Mesenchymal stem cell (in vitro differentiated cells and primary cell): ENCODE measurements at regions not wholly inside any gene's neighbourhood (a gene's known extent, or its start where the extent isn't known, plus 50 kb on each side); places are given as distances from the start of the nearest gene placed in this dataset.

Experiments
- DNase-seq: peaks from one replicate; pipeline ENCODE4 v3.0.0-alpha.2; 2013
- H2AFZ ChIP-seq: one replicate; pipeline ENCODE4 v1.6.1; 2013; ENCODE audit warnings: low read depth, mild to moderate bottlenecking, control low read depth, inconsistent platforms, low read length, moderate library complexity
- H2AK5ac ChIP-seq: 2 replicates; pipeline ENCODE4 v1.6.1; 2013; ENCODE audit warnings: low read length, moderate library complexity, mild to moderate bottlenecking, inconsistent platforms; ENCODE audit not compliant: severe bottlenecking
- H2BK120ac ChIP-seq: one replicate; pipeline ENCODE4 v1.6.1; 2013; ENCODE audit warnings: low read depth, mild to moderate bottlenecking, inconsistent platforms, low read length, moderate library complexity
- H2BK12ac ChIP-seq, 2 experiments: one replicate each; pipeline ENCODE4 v1.6.1; 2013; ENCODE audit warnings: inconsistent platforms in 2 of 2, low read length in 2 of 2, mild to moderate bottlenecking in 2 of 2, moderate library complexity in 2 of 2, control low read depth in 1 of 2
- H2BK15ac ChIP-seq: one replicate; pipeline ENCODE4 v1.6.1; 2013; ENCODE audit warnings: mild to moderate bottlenecking, low read depth, inconsistent platforms; ENCODE audit not compliant: poor library complexity, severe bottlenecking
- H2BK5ac ChIP-seq: 2 replicates; pipeline ENCODE4 v1.6.1; 2013; ENCODE audit warnings: low read depth, mild to moderate bottlenecking, low read length, control low read depth, inconsistent platforms; ENCODE audit not compliant: poor library complexity, severe bottlenecking
- H3K14ac ChIP-seq, 2 experiments: one replicate each; pipeline ENCODE4 v1.6.1; 2013; ENCODE audit warnings: inconsistent platforms in 2 of 2, low read length in 2 of 2, control low read depth in 1 of 2, mild to moderate bottlenecking in 1 of 2, moderate library complexity in 1 of 2
- H3K18ac ChIP-seq, 2 experiments: one replicate each; pipeline ENCODE4 v1.6.1; 2013; ENCODE audit warnings: inconsistent platforms in 2 of 2, low read length in 2 of 2, control low read depth in 1 of 2, low read depth in 1 of 2, mild to moderate bottlenecking in 1 of 2
- H3K23ac ChIP-seq, 2 experiments: one replicate each; pipeline ENCODE4 v1.6.1; 2013; ENCODE audit warnings: inconsistent platforms in 2 of 2, low read length in 2 of 2, mild to moderate bottlenecking in 2 of 2, moderate library complexity in 2 of 2, control low read depth in 1 of 2
- H3K27ac ChIP-seq: 2 replicates; pipeline ENCODE4 v1.5.1; 2013; ENCODE audit warnings: mild to moderate bottlenecking, moderate library complexity, low read length, control low read depth, inconsistent platforms; ENCODE audit not compliant: poor library complexity, severe bottlenecking
- H3K27me3 ChIP-seq, 2 experiments: 2 replicates each; pipeline versions ENCODE4 v1.6.1 to v1.7.0; 2013; ENCODE audit warnings: low read length in 2 of 2, mild to moderate bottlenecking in 2 of 2, moderate library complexity in 2 of 2, control low read depth in 1 of 2, inconsistent platforms in 1 of 2; ENCODE audit not compliant: control insufficient read depth in 1 of 2, insufficient read depth in 1 of 2
- H3K36me3 ChIP-seq, 2 experiments: 2 replicates each; pipeline versions ENCODE4 v1.6.1 to v1.7.0; 2013; ENCODE audit warnings: low read length in 2 of 2, control low read depth in 1 of 2, inconsistent platforms in 1 of 2, low read depth in 1 of 2, mild to moderate bottlenecking in 1 of 2; ENCODE audit not compliant: insufficient read depth in 2 of 2, control insufficient read depth in 1 of 2
- H3K4ac ChIP-seq, 2 experiments: one replicate each; pipeline ENCODE4 v1.6.1; 2013; ENCODE audit warnings: inconsistent platforms in 2 of 2, low read length in 2 of 2, mild to moderate bottlenecking in 2 of 2, moderate library complexity in 2 of 2, control low read depth in 1 of 2, low read depth in 1 of 2
- H3K4me1 ChIP-seq: 2 replicates; pipeline ENCODE4 v1.6.1; 2013; ENCODE audit warnings: low read depth, low read length, control low read depth; ENCODE audit not compliant: control insufficient read depth, insufficient read depth
- H3K4me2 ChIP-seq: 2 replicates; pipeline ENCODE4 v1.6.1; 2013; ENCODE audit warnings: low read length, mild to moderate bottlenecking, inconsistent platforms; ENCODE audit not compliant: poor library complexity, severe bottlenecking
- H3K4me3 ChIP-seq, 2 experiments: 2 replicates each; pipeline versions ENCODE4 v1.5.1 to v1.7.0; 2013; ENCODE audit warnings: low read length in 2 of 2, mild to moderate bottlenecking in 2 of 2, control low read depth in 1 of 2, low read depth in 1 of 2; ENCODE audit not compliant: insufficient read depth in 1 of 2
- H3K79me1 ChIP-seq: replicated peaks from 2 replicates; pipeline ENCODE4 v1.6.1; 2013; ENCODE audit warnings: mild to moderate bottlenecking, control low read depth, low read length, inconsistent platforms; ENCODE audit not compliant: poor library complexity, severe bottlenecking
- H3K9ac ChIP-seq: 2 replicates; pipeline ENCODE4 v1.7.0; 2013; ENCODE audit warnings: mild to moderate bottlenecking, low read length, moderate library complexity
- H3K9me3 ChIP-seq: 2 replicates; pipeline ENCODE4 v1.7.0; 2013; ENCODE audit warnings: mild to moderate bottlenecking, low read length; ENCODE audit not compliant: control insufficient read depth
- H4K8ac ChIP-seq: one replicate; pipeline ENCODE4 v1.6.1; 2013; ENCODE audit warnings: inconsistent platforms, mild to moderate bottlenecking, low read length, moderate library complexity
- H4K91ac ChIP-seq: one replicate; pipeline ENCODE4 v1.6.1; 2013; ENCODE audit warnings: mild to moderate bottlenecking, low read length, inconsistent platforms
- WGBS: methylation state at CpG from one replicate; pipeline ENCODE4 v1.1.7; 2013; ENCODE audit warnings: mixed read lengths; 5-methylcytosine and 5-hydroxymethylcytosine counted together

DNA sequence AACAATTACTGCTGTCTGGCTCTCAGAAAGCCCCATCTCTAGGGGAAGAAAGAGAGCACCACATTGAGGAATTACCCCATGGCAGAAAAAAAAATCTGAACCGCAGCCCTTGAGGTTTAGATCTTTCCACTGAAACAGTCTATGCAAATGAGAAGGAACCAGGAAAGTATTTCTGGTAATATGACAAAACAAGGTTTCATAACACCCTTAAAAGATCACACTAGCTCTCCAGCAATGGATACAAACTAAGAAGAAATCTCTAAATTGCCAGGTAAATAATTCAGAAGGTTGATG, 427.1 kb downstream of the PRELID2 start:
- Histone ChIP-seq H2BK120ac (no peak overlapping the region), H3K4ac (no peak overlapping the region), H3K14ac (no peak overlapping the region), H2BK15ac (no peak overlapping the region), H3K27me3 (no peaks in the 10 kb centered on the region), H2AK5ac (no peak overlapping the region), H3K79me1 (no peaks in the 10 kb centered on the region), H3K9me3 (peaks cover 57% of the 10 kb centered on the region), H2BK5ac (no peak overlapping the region), H3K4me1 (no peaks in the 10 kb centered on the region), H3K4me3 (no peak overlapping the region), H3K4me2 (no peak overlapping the region), H3K36me3 (no peaks in the 10 kb centered on the region), H4K91ac (no peak overlapping the region), H2AFZ (no peak overlapping the region), H4K8ac (no peak overlapping the region), H2BK12ac (no peak overlapping the region), H3K9ac (no peak overlapping the region), H3K27ac (no peak overlapping the region), H3K23ac (no peak overlapping the region), H3K18ac (no peak overlapping the region)
- no CpG with 5 or more reads among the region's 1 CpG for WGBS
- no peak for DNase-seq

DNA sequence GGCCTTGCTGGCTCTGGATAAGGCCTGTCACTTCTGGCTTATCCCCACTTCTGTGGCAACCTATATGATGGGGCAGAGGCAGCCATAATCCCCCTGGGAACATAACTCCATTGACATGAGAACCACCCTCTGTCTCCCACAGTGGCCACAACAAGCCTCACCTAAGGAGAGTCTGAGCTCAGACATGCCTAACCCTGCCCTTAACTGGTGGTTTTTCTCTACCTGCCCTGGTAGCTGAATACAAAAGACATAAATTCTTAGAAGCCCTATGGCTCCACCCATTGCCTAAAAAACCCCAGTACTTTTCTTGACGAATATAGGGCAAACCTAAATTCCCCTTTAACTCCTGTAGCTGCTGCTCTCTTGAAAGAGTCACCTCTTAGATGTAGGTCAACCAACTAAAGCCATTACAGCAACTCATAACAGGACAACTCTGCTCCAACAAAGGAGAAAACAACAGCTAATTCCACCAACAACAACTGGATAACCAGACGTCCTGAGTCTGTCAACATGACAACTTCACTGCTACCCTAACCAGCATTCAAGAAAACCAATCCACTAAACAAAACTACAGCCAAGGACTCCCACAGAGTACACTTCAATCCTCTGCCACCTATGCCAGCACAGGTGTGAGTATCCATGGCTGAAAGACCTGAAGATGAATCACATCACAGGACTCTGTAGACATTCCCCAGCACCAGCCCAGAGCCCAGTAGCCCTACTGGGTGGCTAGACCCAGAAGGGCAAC, 427.7 kb downstream of the PRELID2 start:
- no peak overlapping the region for H4K8ac ChIP-seq
- H3K9me3 ChIP-seq: peaks cover 56% of the 10 kb centered on the region
- no peak overlapping the region for H3K9ac ChIP-seq
- no peak overlapping the region for H2AFZ ChIP-seq
- H2BK5ac ChIP-seq: no peak overlapping the region
- H3K4me1 ChIP-seq: no peaks in the 10 kb centered on the region
- no peak overlapping the region for H2BK12ac ChIP-seq
- no peaks in the 10 kb centered on the region for H3K79me1 ChIP-seq
- no peak for DNase-seq
- no peak overlapping the region for H3K4ac ChIP-seq
- H3K27me3 ChIP-seq: no peaks in the 10 kb centered on the region
- no peak overlapping the region for H3K14ac ChIP-seq
- no peak overlapping the region for H3K23ac ChIP-seq
- 89% methylated on average over 2 of the region's 2 CpGs for WGBS
- H3K27ac ChIP-seq: no peak overlapping the region
- H2BK120ac ChIP-seq: no peak overlapping the region
- H3K36me3 ChIP-seq: no peaks in the 10 kb centered on the region
- H4K91ac ChIP-seq: no peak overlapping the region
- H3K18ac ChIP-seq: no peak overlapping the region
- no peak overlapping the region for H3K4me3 ChIP-seq
- H3K4me2 ChIP-seq: no peak overlapping the region
- H2BK15ac ChIP-seq: no peak overlapping the region
- H2AK5ac ChIP-seq: no peak overlapping the region

DNA sequence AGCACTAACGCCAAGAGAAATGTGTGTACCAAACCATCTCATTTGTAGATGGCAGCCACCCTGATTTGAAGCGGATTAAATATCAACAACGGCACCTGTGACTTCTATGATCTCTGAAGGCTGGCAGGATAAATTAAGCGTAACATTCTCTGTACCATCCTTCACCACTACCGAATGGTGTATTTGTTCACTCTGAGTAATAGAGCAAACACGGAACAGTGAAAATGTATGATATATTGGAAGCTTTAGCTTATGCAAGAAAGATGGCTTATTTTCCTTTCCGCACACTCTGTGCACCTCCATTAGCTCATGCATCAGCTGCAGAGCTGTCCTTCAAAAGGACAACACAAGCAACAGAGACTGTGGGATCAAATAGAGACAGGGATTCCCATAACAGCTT, 431.1 kb downstream of the PRELID2 start:
- no peak overlapping the region for H3K23ac ChIP-seq
- no peak overlapping the region for H3K4me3 ChIP-seq
- WGBS: 96% methylated on average over 6 of the region's 7 CpGs
- no peak overlapping the region for H3K4me2 ChIP-seq
- no peak overlapping the region for H3K18ac ChIP-seq
- H3K14ac ChIP-seq: no peak overlapping the region
- no peak overlapping the region for H3K9ac ChIP-seq
- no peak overlapping the region for H2AK5ac ChIP-seq
- H3K4ac ChIP-seq: no peak overlapping the region
- no peak overlapping the region for H4K91ac ChIP-seq
- no peak overlapping the region for H2AFZ ChIP-seq
- H3K27ac ChIP-seq: no peak overlapping the region
- H3K4me1 ChIP-seq: no peaks in the 10 kb centered on the region
- H3K36me3 ChIP-seq: no peaks in the 10 kb centered on the region
- H2BK120ac ChIP-seq: no peak overlapping the region
- no peak overlapping the region for H4K8ac ChIP-seq
- no peak overlapping the region for H2BK15ac ChIP-seq
- no peaks in the 10 kb centered on the region for H3K27me3 ChIP-seq
- H2BK5ac ChIP-seq: no peak overlapping the region
- peaks cover 29% of the 10 kb centered on the region for H3K9me3 ChIP-seq
- DNase-seq: no peak
- H3K79me1 ChIP-seq: no peaks in the 10 kb centered on the region
- H2BK12ac ChIP-seq: no peak overlapping the region

DNA sequence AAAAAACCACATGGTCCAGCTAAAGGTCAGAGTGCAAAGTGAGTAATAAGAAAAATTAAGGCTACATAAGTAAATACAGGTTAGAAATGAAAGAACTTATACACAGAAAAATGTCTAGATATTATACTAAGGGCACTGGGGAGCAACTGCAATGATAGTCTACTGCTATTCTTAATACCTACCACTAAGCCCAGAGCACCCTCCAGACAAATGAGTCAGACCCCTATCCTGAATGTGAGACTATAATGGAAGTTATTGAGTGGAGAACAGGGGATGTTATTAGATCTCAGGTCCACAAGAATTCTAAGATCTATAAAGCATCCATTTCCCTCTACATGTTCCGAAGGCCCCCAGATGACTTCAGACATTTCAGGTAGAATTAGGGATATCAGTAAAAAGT, 438.3 kb downstream of the PRELID2 start:
- no peak overlapping the region for H2AK5ac ChIP-seq
- no CpG with 5 or more reads among the region's 1 CpG for WGBS
- H4K91ac ChIP-seq: no peak overlapping the region
- no peak overlapping the region for H2AFZ ChIP-seq
- no peak overlapping the region for H3K18ac ChIP-seq
- H3K36me3 ChIP-seq: no peaks in the 10 kb centered on the region
- H3K14ac ChIP-seq: no peak overlapping the region
- no peak overlapping the region for H3K23ac ChIP-seq
- no peaks in the 10 kb centered on the region for H3K79me1 ChIP-seq
- H3K9me3 ChIP-seq: no peaks in the 10 kb centered on the region
- H3K27me3 ChIP-seq: no peaks in the 10 kb centered on the region
- DNase-seq: no peak
- H2BK5ac ChIP-seq: no peak overlapping the region
- no peak overlapping the region for H3K4me3 ChIP-seq
- H3K27ac ChIP-seq: no peak overlapping the region
- H2BK120ac ChIP-seq: no peak overlapping the region
- no peak overlapping the region for H3K4ac ChIP-seq
- no peak overlapping the region for H3K4me2 ChIP-seq
- no peak overlapping the region for H2BK15ac ChIP-seq
- no peaks in the 10 kb centered on the region for H3K4me1 ChIP-seq
- H2BK12ac ChIP-seq: no peak overlapping the region
- H3K9ac ChIP-seq: no peak overlapping the region
- no peak overlapping the region for H4K8ac ChIP-seq
